HL-60 (cell line): ENCODE measurements at regions not wholly inside any gene's neighbourhood (a gene's known extent, or its start where the extent isn't known, plus 50 kb on each side); places are given as distances from the start of the nearest gene placed in this dataset.
"Not testable (repeated sequence)": the region's sequence is repeated elsewhere in the genome, so short reads cannot be mapped to it uniquely, and the experiment has no call there.

Experiments used
- CTCF ChIP-seq: IDR thresholded peaks from one replicate; pipeline ENCODE4 v1.5.1; 2011; ENCODE audit warnings: low read length, control low read depth, inconsistent platforms; ENCODE audit not compliant: insufficient read depth
- TF ChIP-seq, protein P1 (sequence below): IDR thresholded peaks from 2 replicates; pipeline ENCODE4 v1.6.1; 2012; ENCODE audit warnings: low read depth; ENCODE audit not compliant: insufficient replicate concordance

DNA sequence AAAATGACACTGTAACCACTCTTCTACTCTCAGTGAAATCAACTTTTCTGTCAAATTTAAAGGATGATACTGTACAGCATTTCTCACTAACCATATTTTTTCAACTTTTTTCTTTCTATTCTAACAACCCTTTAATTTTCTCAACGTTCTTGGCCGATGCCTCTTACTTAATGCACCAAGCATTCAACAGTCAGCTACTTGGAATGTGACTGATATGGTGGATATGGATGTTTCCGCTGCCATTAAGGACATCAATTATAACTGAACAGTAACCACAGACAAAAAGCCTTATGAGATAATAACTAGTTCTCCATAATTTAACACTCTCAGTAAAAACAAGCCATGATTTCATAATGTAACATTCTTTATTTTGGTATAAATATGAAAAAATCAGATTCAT, 427.4 kb downstream of the KCNJ18 start:
- TF ChIP-seq CTCF = not testable (repeated sequence)
- TF ChIP-seq, protein P1, sequence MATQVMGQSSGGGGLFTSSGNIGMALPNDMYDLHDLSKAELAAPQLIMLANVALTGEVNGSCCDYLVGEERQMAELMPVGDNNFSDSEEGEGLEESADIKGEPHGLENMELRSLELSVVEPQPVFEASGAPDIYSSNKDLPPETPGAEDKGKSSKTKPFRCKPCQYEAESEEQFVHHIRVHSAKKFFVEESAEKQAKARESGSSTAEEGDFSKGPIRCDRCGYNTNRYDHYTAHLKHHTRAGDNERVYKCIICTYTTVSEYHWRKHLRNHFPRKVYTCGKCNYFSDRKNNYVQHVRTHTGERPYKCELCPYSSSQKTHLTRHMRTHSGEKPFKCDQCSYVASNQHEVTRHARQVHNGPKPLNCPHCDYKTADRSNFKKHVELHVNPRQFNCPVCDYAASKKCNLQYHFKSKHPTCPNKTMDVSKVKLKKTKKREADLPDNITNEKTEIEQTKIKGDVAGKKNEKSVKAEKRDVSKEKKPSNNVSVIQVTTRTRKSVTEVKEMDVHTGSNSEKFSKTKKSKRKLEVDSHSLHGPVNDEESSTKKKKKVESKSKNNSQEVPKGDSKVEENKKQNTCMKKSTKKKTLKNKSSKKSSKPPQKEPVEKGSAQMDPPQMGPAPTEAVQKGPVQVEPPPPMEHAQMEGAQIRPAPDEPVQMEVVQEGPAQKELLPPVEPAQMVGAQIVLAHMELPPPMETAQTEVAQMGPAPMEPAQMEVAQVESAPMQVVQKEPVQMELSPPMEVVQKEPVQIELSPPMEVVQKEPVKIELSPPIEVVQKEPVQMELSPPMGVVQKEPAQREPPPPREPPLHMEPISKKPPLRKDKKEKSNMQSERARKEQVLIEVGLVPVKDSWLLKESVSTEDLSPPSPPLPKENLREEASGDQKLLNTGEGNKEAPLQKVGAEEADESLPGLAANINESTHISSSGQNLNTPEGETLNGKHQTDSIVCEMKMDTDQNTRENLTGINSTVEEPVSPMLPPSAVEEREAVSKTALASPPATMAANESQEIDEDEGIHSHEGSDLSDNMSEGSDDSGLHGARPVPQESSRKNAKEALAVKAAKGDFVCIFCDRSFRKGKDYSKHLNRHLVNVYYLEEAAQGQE = not testable (repeated sequence)
